Coronary artery (tissue), 2 donors: ENCODE measurements at regions not wholly inside any gene's neighbourhood (a gene's known extent, or its start where the extent isn't known, plus 50 kb on each side); places are given as distances from the start of the nearest gene placed in this dataset.
"Not testable (repeated sequence)": the region's sequence is repeated elsewhere in the genome, so short reads cannot be mapped to it uniquely, and the experiment has no call there.

Experiments used
- DNase-seq: peaks from one replicate; pipeline ENCODE4 v3.0.0-alpha.2; 2017; ENCODE audit warnings: low spot score
- H3K27ac ChIP-seq, 2 donors: fragments of 200-600 bp; sonication (generic); one replicate each; pipeline ENCODE4 v1.5.1; 2016 to 2019
- H3K4me3 ChIP-seq: fragments of 200-600 bp; sonication (generic); 2 replicates; pipeline ENCODE4 v1.5.1; 2016; ENCODE audit warnings: mild to moderate bottlenecking, moderate library complexity
- CTCF ChIP-seq: fragments of 200-600 bp; sonication (generic); IDR thresholded peaks from one replicate; pipeline ENCODE4 v1.5.1; 2019; ENCODE audit warnings: antibody characterized with exemption

GRCh38 chr14:41476526-41476925 is 130.2 kb upstream of the LRFN5 start:
- no peak for TF ChIP-seq CTCF
- DNase-seq: no peak

GRCh38 chr14:41461380-41461779 is 145.3 kb upstream of the LRFN5 start:
- no peak for TF ChIP-seq CTCF
- no peak overlapping the region for H3K27ac ChIP-seq
- no peak overlapping the region for H3K4me3 ChIP-seq
- no peak for DNase-seq

More at GRCh38 chr14:41476526-41476925, 130.2 kb upstream of the LRFN5 start:
- no peak overlapping the region for H3K27ac ChIP-seq
- H3K4me3 ChIP-seq: no peak overlapping the region

GRCh38 chr14:41457393-41457792 is 149.3 kb upstream of the LRFN5 start:
- DNase-seq: no peak
- Histone ChIP-seq H3K27ac (no peak overlapping the region), H3K4me3 (no peak overlapping the region)
- no peak for TF ChIP-seq CTCF

- DNase-seq: no peak
- Histone ChIP-seq H3K4me3 (no peak overlapping the region), H3K27ac (no peak overlapping the region)
- TF ChIP-seq CTCF: no peak
Measured at GRCh38 chr14:41449066-41449465, 157.6 kb upstream of the LRFN5 start.

- Histone ChIP-seq H3K4me3 (no peak overlapping the region), H3K27ac (no peak overlapping the region)
- TF ChIP-seq CTCF: no peak
- no peak for DNase-seq
Measured at GRCh38 chr14:41446008-41446407, 160.7 kb upstream of the LRFN5 start.

- no peak overlapping the region for H3K27ac ChIP-seq
- H3K4me3 ChIP-seq: no peak overlapping the region
- no peak for DNase-seq
- no peak for TF ChIP-seq CTCF
Measured at GRCh38 chr14:41423503-41423902, 183.2 kb upstream of the LRFN5 start.

GRCh38 chr14:41421308-41421707 is 185.4 kb upstream of the LRFN5 start:
- not testable (repeated sequence) for DNase-seq, H3K4me3 ChIP-seq, H3K27ac ChIP-seq

- DNase-seq: no peak
- H3K27ac ChIP-seq: no peak overlapping the region
- no peak overlapping the region for H3K4me3 ChIP-seq
- no peak for TF ChIP-seq CTCF
Measured at GRCh38 chr14:41419709-41420108, 187.0 kb upstream of the LRFN5 start.
